Heart left ventricle (tissue), 16 donors: ENCODE measurements at regions not wholly inside any gene's neighbourhood (a gene's known extent, or its start where the extent isn't known, plus 50 kb on each side); places are given as distances from the start of the nearest gene placed in this dataset.

ENCODE experiments used
- ATAC-seq, 4 donors: fragments of 200-7000 bp; cut with Tn5 transposase; one replicate each; pipeline ENCODE4 v1.9.1; 2020 to 2022; ENCODE audit warnings: moderate library complexity in 4 of 4, mild to moderate bottlenecking in 3 of 4, moderate number of reproducible peaks in 1 of 4
- DNase-seq, 5 donors: peaks; one replicate each; pipeline ENCODE4 v3.0.0-alpha.2; 2020
- H3K27ac ChIP-seq, 12 donors: fragments of 200-600 bp; sonication (generic) in 4 of 12; one replicate each; pipeline versions ENCODE4 v1.5.0 to v1.8.0; 2016 to 2022; ENCODE audit warnings: mild to moderate bottlenecking in 2 of 12
- H3K27me3 ChIP-seq, 9 donors: fragments of 200-600 bp; sonication (generic) in 2 of 9; one replicate each; pipeline versions ENCODE4 v1.5.1 to v1.8.0; 2016 to 2022; ENCODE audit warnings: mild to moderate bottlenecking in 3 of 9
- H3K36me3 ChIP-seq, 9 donors: fragments of 200-600 bp; sonication (generic) in 2 of 9; one replicate each; pipeline versions ENCODE4 v1.5.0 to v1.8.0; 2018 to 2022; ENCODE audit warnings: mild to moderate bottlenecking in 2 of 9
- H3K4me1 ChIP-seq, 12 donors: fragments of 200-600 bp; sonication (generic) in 4 of 12; one replicate each; pipeline versions ENCODE4 v1.5.0 to v1.8.0; 2016 to 2022; ENCODE audit warnings: mild to moderate bottlenecking in 3 of 12
- H3K4me3 ChIP-seq, 12 donors: fragments of 200-600 bp; sonication (generic) in 4 of 12; one replicate each; pipeline versions ENCODE4 v1.5.0 to v1.8.0; 2017 to 2022; ENCODE audit warnings: mild to moderate bottlenecking in 9 of 12, moderate library complexity in 4 of 12
- H3K9me3 ChIP-seq, 12 donors: fragments of 200-600 bp; sonication (generic) in 4 of 12; one replicate each; pipeline versions ENCODE4 v1.5.0 to v1.8.0; 2016 to 2022; ENCODE audit warnings: mild to moderate bottlenecking in 1 of 12
- CTCF ChIP-seq, 12 donors: fragments of 200-600 bp; sonication (generic) in 4 of 12; IDR thresholded peaks; one replicate each; pipeline versions ENCODE4 v1.5.0 to v1.8.0; 2018 to 2022; ENCODE audit warnings: antibody characterized with exemption in 12 of 12, mild to moderate bottlenecking in 5 of 12
- POLR2A ChIP-seq, 2 donors: fragments of 450-650 bp; IDR thresholded peaks; one replicate each; pipeline ENCODE4 v1.6.1; 2017; ENCODE audit warnings: antibody characterized with exemption in 2 of 2, mild to moderate bottlenecking in 2 of 2, moderate library complexity in 2 of 2
- WGBS, 4 donors: extraction: QIAGEN DNeasy Blood & Tissue Kit in 2 of 4; methylation state at CpG; one replicate each; pipeline versions ENCODE4 v1.1.5 to v1.1.7; 2013 to 2018; 5-methylcytosine and 5-hydroxymethylcytosine counted together
- intact Hi-C, 10 donors: fragments of 100-400 bp; cut with DNase I; formaldehyde crosslinking; loops; one replicate each; pipeline versions ENCODE4 v1.11.1 to v1.14.2; 2022
- donor health status: ischemic (EF 13 %, LVEDD 7.1; RV severe dilation, severe dysfunction).
- donor health status: healthy with polysubstance abuse.
- donor health status: DM: no; HTN: yes; CAD: no.
- donor health status: DM: no; HTN: no; CAD: no.
- donor health status: ischemic (EF 25% LVEDD 6.9; RV normal size, moderate dysfunction).
- donor health status: ischemic (EF 25% LVEDD 5.7; RV mildly dilated, moderate dysfunction).
- donor health status: healthy.
- donor health status: DM: yes; HTN: yes; CAD: no.
- donor health status: ischemic (EF 35%, LVEDD 5.7; RV mildly dilated, moderate dysfunction).
- donor health status: nonischemic (EF 11% LVEDD 7.7; RV severe dilation, severe dysfunction).
- donor health status: DM: yes; HTN: yes; CAD: no.
- donor health status: PGD.
- donor health status: ischemic (EF 29% LVEDD 5.4; RV normal size, mild dysfunction).
- donor health status: nonischemic (EF 23%, LVEDD 6.1; RV moderate dilation, normal function).

- Histone ChIP-seq H3K27me3 (no peaks in the 10 kb centered on the region), H3K9me3 (no peaks in the 10 kb centered on the region), H3K27ac (no peak overlapping the region), H3K4me1 (peaks cover 0 to 20% (median 2%) of the 10 kb centered on the region in 12 donors), H3K4me3 (no peak overlapping the region), H3K36me3 (no peaks in the 10 kb centered on the region)
- no peak for TF ChIP-seq POLR2A (IDR thresholded peaks at IDR 0.05)
- no peak for TF ChIP-seq CTCF (IDR thresholded peaks at IDR 0.05)
- ATAC-seq, result peak in 1 of 4 donors; percentile 18
- WGBS, 4 donors, result 67 to 86% (median 80%) methylated on average over 2 of the region's 2 CpGs
- DNase-seq, result no peak
- intact Hi-C loops, result no loop called here
These were observed 76.1 kb upstream of the PPP2R5A start for GRCh38 chr1:212208978-212209644.

- intact Hi-C loops, result no loop called here
- 93 to 96% (median 94%) methylated on average over 4 of the region's 4 CpGs for WGBS, 4 donors
- H3K4me1 ChIP-seq, result peaks cover 0 to 24% (median 2%) of the 10 kb centered on the region in 12 donors
- DNase-seq (no peak), ATAC-seq (no peak)
- H3K9me3 ChIP-seq, result no peaks in the 10 kb centered on the region
- TF ChIP-seq POLR2A (IDR thresholded peaks at IDR 0.05) (no peak), CTCF (IDR thresholded peaks at IDR 0.05) (no peak)
- no peaks in the 10 kb centered on the region for H3K36me3 ChIP-seq
- H3K27me3 ChIP-seq, result no peaks in the 10 kb centered on the region
- no peak overlapping the region for H3K4me3 ChIP-seq
- H3K27ac ChIP-seq, result no peak overlapping the region
These were observed 73.8 kb upstream of the PPP2R5A start for GRCh38 chr1:212211371-212211770.

- intact Hi-C loops, result no loop called here
- TF ChIP-seq CTCF (IDR thresholded peaks at IDR 0.05), result no peak
- DNase-seq (no peak), ATAC-seq (no peak)
- no peak overlapping the region for H3K27ac ChIP-seq
- no peaks in the 10 kb centered on the region for H3K36me3 ChIP-seq
- no peaks in the 10 kb centered on the region for H3K27me3 ChIP-seq
- WGBS, 4 donors, result 83 to 95% (median 90%) methylated on average over 4 of the region's 4 CpGs
- H3K4me3 ChIP-seq, result no peak overlapping the region
- no peaks in the 10 kb centered on the region for H3K9me3 ChIP-seq
- peaks cover 0 to 24% (median 2%) of the 10 kb centered on the region in 12 donors for H3K4me1 ChIP-seq
These were observed 72.9 kb upstream of the PPP2R5A start for GRCh38 chr1:212212343-212212742.

- Histone ChIP-seq H3K36me3 (no peaks in the 10 kb centered on the region), H3K9me3 (no peaks in the 10 kb centered on the region), H3K4me3 (no peak overlapping the region), H3K27ac (no peak overlapping the region), H3K27me3 (no peaks in the 10 kb centered on the region), H3K4me1 (peaks cover 0 to 21% (median 0%) of the 10 kb centered on the region in 12 donors)
- DNase-seq (no peak), ATAC-seq (peak in 1 of 4 donors; percentile 44)
- intact Hi-C loops, result no loop called here
- WGBS, 4 donors, result 59 to 66% (median 63%) methylated on average over 7 of the region's 7 CpGs
- TF ChIP-seq POLR2A (IDR thresholded peaks at IDR 0.05) (no peak), CTCF (IDR thresholded peaks at IDR 0.05) (no peak)
These were observed 72.3 kb upstream of the PPP2R5A start for GRCh38 chr1:212212906-212213305.
